Mammary epithelial cell (primary cell): ENCODE measurements at regions not wholly inside any gene's neighbourhood (a gene's known extent, or its start where the extent isn't known, plus 50 kb on each side); places are given as distances from the start of the nearest gene placed in this dataset.

Experiments used
- CTCF ChIP-seq, 2 donors: IDR thresholded peaks in 1 of 2; conservative IDR thresholded peaks in 1 of 2; 2 replicates each; pipeline ENCODE4 v1.5.1; 2011 to 2012; ENCODE audit warnings: inconsistent platforms in 2 of 2, low read length in 2 of 2, mild to moderate bottlenecking in 2 of 2, control low read depth in 1 of 2, low read depth in 1 of 2; ENCODE audit not compliant: insufficient read depth in 1 of 2; ENCODE audit errors: extremely low read depth in 1 of 2
- EZH2 ChIP-seq: IDR thresholded peaks from 2 replicates; pipeline ENCODE4 v1.6.1; 2012; ENCODE audit warnings: low read length, inconsistent platforms, borderline replicate concordance

- TF ChIP-seq CTCF (conservative IDR thresholded peaks at IDR 0.05 in 1 of 2, IDR thresholded peaks at IDR 0.05 in 1 of 2; ENCODE audit: extremely low read depth in 1 of 2, insufficient read depth in 1 of 2, low read depth in 1 of 2, low read length in 2 of 2) (no peak), EZH2 (no peak)
Observed at GRCh38 chr1:91137173-91137852, 115.5 kb upstream of the ZNF644 start.
